GM21723 (cell line): ENCODE measurements at regions not wholly inside any gene's neighbourhood (a gene's known extent, or its start where the extent isn't known, plus 50 kb on each side); places are given as distances from the start of the nearest gene placed in this dataset.

Experiments
- ATAC-seq: cut with Tn5 transposase; IDR thresholded peaks from one replicate; pipeline ENCODE4 v1.9.1; 2021; ENCODE audit warnings: mild to moderate bottlenecking, moderate library complexity; ENCODE audit not compliant: unreplicated experiment

- no peak for ATAC-seq
Observed at GRCh38 chr9:108681851-108682590, 173.8 kb downstream of the ACTL7B start.

- ATAC-seq: no peak
Observed at GRCh38 chr9:108680946-108681345, 174.8 kb downstream of the ACTL7B start.

DNA sequence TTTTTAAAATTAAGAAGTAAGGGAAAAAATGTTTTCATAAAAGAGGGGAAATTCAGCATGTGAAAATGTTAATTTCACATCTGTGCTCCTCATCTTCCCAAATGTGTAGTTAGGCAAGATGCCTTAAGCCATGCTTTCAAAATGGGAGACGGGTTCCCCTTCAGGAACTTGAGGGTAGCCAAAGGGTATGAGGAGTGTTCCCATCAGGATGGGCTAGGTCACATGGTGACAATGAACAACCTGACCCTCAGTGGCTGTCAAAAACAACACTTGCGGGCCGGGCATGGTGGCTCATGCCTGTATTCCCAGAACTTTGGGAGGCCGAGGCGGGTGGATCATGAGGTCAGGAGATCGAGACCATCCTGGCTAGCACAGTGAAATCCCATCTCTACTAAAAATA lies 178.0 kb downstream of the ACTL7B start:
- no peak for ATAC-seq

DNA sequence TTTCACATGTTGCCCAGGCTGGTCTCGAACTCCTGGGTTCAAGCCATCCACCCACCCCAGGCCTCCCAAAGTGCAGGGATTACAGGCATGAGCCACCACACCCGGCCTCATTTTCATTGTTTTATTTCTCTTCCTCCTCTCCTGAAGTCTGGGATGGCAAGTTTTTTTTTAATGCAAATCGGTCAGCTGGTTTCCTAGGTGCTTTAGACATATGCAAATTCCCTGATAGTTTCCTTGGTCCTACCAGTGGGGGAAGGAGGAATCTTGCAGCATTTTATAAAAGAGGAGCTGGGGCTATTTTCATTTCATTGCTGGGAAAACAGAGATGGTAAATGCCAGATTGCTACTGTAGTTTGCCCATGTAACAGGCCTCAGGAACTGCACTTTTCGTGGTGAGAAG lies 179.4 kb downstream of the ACTL7B start:
- ATAC-seq: no peak

- no peak for ATAC-seq
Observed at GRCh38 chr9:108675708-108676107, 180.1 kb downstream of the ACTL7B start.

DNA sequence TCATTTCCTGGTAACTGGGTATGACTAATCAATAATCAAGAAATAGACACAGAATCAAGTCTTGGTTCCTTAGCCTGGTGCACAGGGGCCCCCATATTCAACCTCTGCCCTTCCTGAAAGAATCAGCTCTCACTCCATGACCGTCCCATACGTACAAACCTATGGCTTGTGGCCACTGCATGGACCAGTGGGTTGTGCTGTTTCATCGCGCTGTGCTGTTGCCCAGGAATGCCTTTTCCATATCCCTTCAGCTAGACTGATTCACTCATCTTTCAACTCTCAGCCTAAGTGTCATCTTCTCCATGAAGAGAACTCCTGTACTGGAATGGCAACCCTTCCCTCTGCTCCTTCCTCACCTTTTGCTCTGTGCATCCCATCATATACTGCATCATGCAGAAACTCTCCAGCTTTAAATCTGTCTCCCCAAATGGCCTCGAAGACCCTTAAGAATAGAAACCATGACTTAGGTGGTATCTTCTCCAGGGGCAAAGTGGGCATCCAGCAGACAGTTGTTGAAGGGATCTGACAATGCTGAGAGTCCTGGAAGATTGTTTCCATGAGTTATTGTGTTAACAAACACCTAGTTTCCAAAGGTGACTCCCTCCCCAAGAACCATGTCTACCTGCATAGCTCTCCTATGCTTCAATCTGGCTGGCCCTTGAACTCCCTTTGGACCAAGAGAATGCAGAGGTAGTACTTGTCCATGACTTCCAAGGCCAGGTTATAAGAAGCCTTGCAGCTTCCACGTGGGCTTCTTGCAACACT lies 180.8 kb downstream of the ACTL7B start:
- no peak for ATAC-seq

DNA sequence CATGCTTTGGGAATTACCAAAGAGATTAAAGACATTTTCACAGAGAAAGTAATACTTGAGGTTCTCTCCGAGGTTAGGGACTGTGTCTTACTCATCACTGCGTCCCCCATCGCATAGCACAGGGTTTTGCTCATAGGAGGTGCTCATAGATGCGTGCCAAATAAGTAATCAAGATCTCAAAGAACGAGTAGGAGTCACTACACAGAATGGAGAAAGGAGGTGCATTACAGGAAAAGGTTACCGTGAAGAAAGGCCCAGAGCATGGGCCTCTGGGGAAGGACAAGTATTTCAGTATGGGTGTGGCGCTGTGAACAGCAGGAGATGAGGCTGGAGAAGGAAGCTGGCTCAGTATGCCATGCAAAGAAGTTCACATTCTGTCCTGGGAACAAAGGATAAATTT lies 182.4 kb downstream of the ACTL7B start:
- no peak for ATAC-seq

DNA sequence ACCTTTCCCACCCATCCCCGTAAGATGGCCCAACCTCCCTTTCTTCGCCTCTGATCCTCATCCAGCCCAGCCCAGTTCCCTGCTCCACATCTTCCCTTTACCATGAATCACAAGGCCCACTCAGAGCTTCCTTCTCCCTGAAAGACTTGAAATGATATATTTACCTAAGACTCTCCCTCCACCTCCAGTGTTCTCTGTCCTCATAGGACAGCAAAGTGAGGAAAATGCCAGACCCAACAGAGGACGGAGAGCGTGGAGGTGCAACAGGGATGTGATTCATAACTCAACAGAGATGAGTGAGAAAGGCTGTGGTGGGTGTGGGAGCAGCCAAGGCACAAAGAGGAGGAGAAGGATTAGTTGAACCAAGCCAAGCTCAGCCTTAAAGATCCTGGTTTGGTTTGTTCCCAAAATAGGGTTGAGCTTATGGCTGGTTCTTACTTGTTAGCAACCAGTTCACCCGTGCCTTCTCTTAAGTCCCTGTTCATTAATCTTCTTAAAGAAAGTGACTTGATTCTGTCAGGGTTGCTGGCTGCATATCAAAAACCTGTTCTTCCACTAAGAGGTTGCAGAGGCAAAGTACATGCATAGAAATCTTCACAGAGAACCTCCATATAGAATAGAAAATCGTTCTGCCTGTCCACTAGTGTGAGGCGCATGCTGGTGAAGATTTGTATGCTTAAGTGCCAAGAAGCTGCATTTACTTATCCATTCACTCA lies 183.2 kb downstream of the ACTL7B start:
- ATAC-seq: no peak

DNA sequence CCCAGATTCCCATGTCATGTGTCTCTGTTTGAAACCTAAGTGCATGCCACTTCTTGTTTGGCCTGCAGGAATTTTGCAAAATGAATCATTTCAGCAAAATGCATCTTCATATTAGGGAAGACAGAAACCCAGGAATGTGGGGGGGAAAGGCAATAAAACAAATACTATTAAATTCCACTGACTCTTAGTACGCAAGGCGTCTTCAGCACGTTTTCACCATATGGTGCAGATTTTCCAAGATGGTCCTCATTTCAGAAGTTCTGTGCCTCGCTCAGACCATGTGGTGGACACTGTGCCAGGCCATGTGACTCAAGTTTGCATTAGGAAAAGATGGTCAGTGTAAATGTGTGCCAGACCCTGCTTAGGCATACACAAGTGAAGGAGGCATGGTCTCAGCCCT lies 184.0 kb downstream of the ACTL7B start:
- ATAC-seq: no peak

DNA sequence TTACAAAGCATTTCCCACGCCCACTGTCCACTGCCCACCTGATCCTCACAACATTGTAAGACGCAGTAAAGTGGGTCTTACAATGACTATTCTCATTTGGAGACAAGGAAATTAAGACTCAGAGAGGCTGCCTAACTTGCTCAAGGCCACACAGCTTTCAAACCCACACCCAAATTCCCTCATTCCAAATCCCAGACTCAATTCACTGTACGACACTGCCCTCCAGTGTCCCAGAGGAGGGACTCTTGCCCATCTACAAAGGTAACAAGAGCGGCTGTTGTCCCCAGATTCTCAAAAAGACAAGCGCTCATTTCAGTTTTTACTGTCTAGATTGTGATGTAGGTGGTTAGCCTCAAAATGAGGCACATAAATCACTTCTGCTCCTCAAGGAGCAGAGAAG lies 184.6 kb downstream of the ACTL7B start:
- ATAC-seq: no peak

DNA sequence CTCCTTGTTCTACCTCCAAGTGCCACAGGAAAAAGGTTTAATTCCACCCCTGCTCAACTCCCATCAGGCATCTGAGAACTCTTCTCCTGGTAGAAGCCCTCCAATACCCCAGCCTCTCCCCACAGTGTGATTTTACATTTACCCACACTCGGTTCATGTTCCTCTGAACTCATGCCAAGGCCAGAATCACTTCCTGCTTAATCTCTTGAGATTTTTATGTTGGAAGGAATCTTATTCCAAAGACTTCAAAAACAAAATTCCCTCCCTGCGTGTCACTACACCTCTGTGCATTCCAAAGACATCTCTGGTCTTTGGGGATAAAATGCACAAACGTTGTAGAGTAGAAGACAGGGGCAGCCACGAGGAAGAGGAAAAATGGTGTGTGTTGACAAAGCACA lies 186.8 kb downstream of the ACTL7B start:
- ATAC-seq: no peak

DNA sequence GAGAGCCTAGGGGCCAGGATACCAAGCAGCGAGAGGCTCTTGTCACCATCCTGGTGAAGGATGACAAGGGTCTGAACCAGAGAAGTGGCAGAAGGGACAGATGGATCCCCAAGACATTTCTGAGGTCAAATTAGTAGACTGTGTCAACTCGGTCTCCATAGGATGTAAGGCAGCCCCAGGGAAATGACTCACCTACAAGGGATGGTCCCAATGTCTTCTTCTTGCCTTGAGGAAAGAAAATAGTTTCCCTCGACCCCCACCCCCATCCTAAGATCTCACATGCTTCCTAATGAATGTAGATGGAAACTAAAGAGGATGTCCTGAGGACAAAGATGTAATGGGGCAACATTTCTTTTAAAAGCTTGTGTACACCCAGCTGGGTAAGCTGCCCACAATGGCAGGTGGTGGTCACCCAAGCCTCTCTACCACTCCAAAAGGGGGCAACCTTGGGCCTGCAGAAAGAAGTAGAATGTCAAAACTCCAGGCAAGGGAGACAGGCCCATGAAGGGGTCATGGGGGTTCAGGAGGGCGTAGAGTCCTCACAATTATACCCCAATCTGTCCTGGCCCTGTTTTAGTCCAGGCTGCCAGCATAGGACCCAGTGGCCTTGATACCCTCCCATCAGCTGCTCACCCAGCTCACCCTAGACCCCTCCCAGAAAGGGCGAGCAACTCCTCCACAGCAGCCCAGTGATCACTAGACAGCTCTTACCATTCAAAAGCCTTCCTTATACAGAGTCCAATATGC lies 187.4 kb downstream of the ACTL7B start:
- no peak for ATAC-seq

DNA sequence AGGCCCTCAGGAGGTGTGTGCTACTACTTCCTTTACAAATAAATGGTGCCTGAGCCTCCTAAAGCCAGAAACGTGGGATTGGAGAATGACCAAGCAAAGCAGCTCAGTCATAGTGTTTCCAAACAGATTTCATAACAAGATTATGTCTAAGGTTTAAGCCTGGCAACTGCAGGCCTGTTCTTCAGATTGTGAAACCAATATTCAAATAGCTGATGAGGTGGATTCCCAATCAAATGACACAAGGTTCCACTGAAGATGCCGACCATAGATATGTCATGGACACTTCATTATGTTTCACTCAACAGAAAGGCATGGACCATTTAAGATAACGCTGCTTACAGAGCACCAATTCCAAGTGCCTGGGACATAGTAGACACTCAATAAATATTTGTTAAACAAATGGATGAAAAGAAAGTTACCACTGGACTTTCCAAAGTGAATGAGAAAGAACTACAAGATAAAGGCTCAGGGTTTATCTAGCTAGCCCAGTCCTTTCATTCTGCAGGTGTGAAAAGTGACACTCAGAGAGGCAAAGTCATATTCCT lies 189.5 kb downstream of the ACTL7B start:
- ATAC-seq: no peak

DNA sequence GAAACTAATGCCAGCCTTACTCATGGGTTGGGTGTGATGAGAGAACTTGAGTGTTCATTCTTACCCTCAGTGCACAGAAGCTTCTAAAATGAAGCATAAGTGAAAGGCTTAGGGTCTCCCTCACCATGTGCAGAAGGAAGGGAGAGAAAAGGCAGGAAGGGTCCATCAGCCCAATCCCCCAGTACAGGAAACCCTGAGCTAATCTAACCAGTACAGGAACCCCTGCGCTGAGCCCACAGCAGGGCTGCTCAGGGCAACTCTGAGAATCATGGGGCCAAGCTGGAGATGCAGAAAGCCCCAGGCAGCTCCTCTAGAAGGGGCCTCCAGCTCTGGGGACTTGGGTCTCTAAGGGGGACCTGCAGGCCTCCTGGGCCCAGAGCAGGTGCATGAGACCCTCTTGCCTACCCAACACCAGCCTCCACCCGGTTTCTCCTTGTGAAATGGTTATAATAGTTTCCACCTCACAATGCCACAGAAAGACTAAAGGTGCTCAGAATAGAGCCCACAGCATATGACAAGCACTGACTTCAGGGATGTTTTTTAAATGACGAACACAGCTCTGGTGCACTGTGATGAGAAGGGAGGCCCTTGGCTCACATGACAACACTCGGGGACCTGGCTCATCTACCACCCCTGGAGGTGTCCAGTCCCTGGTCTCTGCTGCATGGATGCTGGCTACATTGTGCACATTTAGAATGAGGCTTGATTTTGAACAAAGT lies 190.1 kb downstream of the ACTL7B start:
- ATAC-seq: no peak

DNA sequence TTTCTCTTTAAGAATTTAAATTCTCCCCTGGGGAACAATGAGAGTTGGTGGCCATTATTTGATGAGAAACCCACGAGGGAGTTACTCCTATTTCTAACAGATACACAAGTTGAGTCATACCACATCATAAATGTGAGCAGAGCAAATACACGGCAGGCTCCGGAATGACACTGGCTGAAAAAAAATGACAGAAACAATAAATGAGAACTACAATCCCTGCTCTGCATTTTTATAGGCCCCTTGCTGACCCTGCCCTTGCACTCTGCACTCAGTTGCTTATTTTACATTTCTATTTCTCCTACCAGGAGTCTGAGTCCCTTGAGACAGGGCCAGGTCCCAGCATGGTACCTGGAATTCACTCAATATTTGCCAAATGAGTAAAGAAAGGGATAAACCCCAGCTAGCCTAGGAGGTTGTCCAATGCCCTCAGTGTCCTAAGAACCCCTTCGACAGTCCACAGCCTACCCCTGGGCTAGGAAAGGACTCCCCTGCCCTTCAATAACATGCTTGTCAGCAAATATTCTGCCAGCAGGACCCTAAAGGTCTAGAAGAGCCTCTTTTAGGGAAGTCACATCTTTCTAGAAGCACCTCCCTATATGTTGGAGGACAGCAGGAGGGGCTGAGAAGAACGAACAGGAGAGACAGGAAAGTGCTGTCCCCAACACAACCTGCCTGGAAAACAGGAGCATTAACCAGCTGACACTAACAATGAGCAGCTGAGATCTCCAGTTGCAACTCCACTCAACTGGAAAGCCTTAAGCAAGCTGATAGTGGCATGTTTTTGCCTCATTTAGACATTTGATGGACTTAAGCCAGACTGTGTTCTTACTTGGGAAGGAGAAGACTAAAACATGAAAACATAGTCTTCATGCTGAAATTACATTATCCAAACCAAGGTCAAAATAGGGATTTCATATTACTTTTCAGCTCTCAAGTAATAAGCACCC lies 191.2 kb downstream of the ACTL7B start:
- ATAC-seq: no peak

DNA sequence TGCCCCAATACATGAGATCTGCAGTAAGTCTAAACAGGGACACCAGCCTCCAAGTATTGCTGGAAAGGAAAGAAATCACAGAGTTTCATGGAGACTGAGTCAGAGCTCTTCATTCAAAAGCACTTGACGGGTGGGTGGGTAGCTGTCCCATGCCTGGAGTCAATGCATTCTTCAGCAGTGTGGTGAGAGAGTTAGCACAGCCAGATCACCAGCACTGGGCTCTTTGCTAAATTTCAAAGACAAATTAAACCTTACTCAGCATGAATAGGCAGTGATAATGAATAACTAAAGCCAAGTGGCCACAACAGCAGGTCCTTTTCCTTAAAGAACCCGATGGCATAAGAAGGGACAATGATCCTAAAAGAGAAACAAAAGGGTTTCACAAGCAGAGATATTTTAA lies 192.4 kb downstream of the ACTL7B start:
- ATAC-seq: no peak

DNA sequence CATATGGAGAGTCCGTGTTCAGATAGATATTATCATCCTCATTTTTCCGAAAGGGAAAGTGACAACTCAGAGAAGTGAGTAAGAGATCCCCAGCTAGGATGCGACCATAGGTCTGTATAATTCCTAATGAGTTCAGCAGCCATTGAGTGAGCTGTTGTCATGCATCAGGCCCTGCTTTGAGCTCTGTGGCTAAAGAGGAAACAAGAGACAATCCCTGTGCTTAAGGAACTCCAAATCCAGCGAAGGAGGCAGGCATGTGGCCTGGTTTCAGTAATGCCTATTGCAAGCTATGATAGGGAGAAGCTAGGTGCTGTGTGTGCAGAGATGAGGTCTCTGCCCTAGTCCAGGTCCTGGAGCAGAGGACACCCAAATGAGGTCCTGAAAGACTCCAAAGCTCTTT lies 192.8 kb downstream of the ACTL7B start:
- no peak for ATAC-seq

DNA sequence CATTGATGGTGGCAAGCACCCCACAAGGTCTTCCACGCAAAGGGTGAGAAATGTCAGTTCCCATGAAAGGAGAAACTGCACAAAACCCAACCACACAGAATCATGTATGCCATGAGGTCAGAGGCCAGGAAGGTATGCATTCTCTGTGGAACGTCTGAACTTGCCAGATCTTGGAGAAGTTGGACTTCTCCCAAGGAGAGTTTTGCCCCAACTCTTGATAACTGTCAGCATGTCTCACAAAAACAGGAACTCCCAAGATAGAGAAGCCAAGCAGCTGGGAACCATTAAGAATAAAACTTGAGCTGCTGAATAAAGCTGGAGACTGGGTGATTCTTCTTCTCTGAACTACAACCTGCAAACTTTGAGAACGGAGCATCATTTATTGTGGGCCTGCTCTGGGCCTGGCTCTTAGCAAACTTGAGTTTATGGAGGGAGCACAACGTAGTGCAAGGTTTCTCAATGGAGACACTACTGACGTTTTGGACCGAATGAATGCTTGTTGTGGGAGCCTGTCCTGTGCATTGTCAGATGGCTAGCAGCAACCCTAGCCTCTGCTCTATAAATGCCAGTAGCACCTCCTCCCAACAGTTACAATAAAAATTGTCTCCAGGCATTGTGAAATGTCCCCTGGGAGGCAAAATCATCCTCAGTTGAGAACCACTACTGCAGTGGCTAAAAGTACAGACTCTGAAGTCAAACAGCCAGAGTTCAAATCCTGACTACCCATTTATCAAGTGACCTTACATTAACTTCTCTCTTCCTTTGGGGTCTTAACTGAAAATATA lies 193.5 kb downstream of the ACTL7B start:
- no peak for ATAC-seq
